IPS DF 6.9 (cell line): ENCODE measurements at regions not wholly inside any gene's neighbourhood (a gene's known extent, or its start where the extent isn't known, plus 50 kb on each side); places are given as distances from the start of the nearest gene placed in this dataset.

Experiments used
- DNase-seq: peaks from one replicate; pipeline ENCODE4 v3.0.0-alpha.2; 2013; ENCODE audit warnings: low read depth, low spot score
- H3K27ac ChIP-seq: one replicate; pipeline ENCODE4 v1.5.1; 2013; ENCODE audit warnings: low read length, control low read depth
- H3K27me3 ChIP-seq: 2 replicates; pipeline ENCODE4 v1.6.1; 2013; ENCODE audit warnings: mild to moderate bottlenecking, low read length; ENCODE audit not compliant: control insufficient read depth, insufficient read depth
- H3K36me3 ChIP-seq: 2 replicates; pipeline ENCODE4 v1.6.1; 2013; ENCODE audit warnings: low read length; ENCODE audit not compliant: control insufficient read depth, insufficient read depth
- H3K4me1 ChIP-seq: 2 replicates; pipeline ENCODE4 v1.6.1; 2013; ENCODE audit warnings: low read length; ENCODE audit not compliant: control insufficient read depth, insufficient read depth
- H3K4me3 ChIP-seq: 2 replicates; pipeline ENCODE4 v1.5.1; 2013; ENCODE audit warnings: mild to moderate bottlenecking, low read length
- H3K9me3 ChIP-seq: 2 replicates; pipeline ENCODE4 v1.6.1; 2013; ENCODE audit warnings: low read length, inconsistent platforms; ENCODE audit not compliant: control insufficient read depth, insufficient read depth
- WGBS: extraction: QIAGEN DNeasy Blood & Tissue Kit; methylation state at CpG from one replicate; pipeline ENCODE4 v1.1.7; 2013; ENCODE audit warnings: mixed read lengths, missing lambda C conversion rate; ENCODE audit not compliant: insufficient read length, insufficient coverage; 5-methylcytosine and 5-hydroxymethylcytosine counted together

GRCh38 chr18:75545189-75545588, 117.7 kb upstream of the SMIM21 start:
- no peaks in the 10 kb centered on the region for H3K4me1 ChIP-seq
- no peaks in the 10 kb centered on the region for H3K36me3 ChIP-seq
- no peak overlapping the region for H3K27ac ChIP-seq
- no CpG with 5 or more reads among the region's 6 CpGs for WGBS
- no peak overlapping the region for H3K4me3 ChIP-seq
- DNase-seq, result no peak
- H3K9me3 ChIP-seq, result no peaks in the 10 kb centered on the region
- H3K27me3 ChIP-seq, result no peaks in the 10 kb centered on the region

GRCh38 chr18:75544496-75544895, 117.0 kb upstream of the SMIM21 start:
- Histone ChIP-seq H3K9me3 (no peaks in the 10 kb centered on the region), H3K27me3 (no peaks in the 10 kb centered on the region), H3K27ac (no peak overlapping the region), H3K4me3 (no peak overlapping the region), H3K36me3 (no peaks in the 10 kb centered on the region), H3K4me1 (no peaks in the 10 kb centered on the region)
- no peak for DNase-seq
- WGBS, result no CpG with 5 or more reads among the region's 5 CpGs

GRCh38 chr18:75544051-75544481, 116.6 kb upstream of the SMIM21 start:
- Histone ChIP-seq H3K27ac (no peak overlapping the region), H3K36me3 (no peaks in the 10 kb centered on the region), H3K4me1 (no peaks in the 10 kb centered on the region), H3K27me3 (no peaks in the 10 kb centered on the region), H3K4me3 (no peak overlapping the region), H3K9me3 (no peaks in the 10 kb centered on the region)
- DNase-seq, result no peak
- WGBS, result no CpG with 5 or more reads among the region's 10 CpGs

- DNase-seq, result no peak
Observed at GRCh38 chr18:75538727-75539126, 111.2 kb upstream of the SMIM21 start.

GRCh38 chr18:75533950-75534349, 106.4 kb upstream of the SMIM21 start:
- H3K27me3 ChIP-seq, result no peaks in the 10 kb centered on the region
- H3K4me3 ChIP-seq, result no peak overlapping the region
- DNase-seq, result no peak
- no peaks in the 10 kb centered on the region for H3K4me1 ChIP-seq
- H3K27ac ChIP-seq, result no peak overlapping the region
- WGBS, result no CpG with 5 or more reads among the region's 5 CpGs
- no peaks in the 10 kb centered on the region for H3K36me3 ChIP-seq
- H3K9me3 ChIP-seq, result no peaks in the 10 kb centered on the region

More at GRCh38 chr18:75538727-75539126, 111.2 kb upstream of the SMIM21 start:
- no peaks in the 10 kb centered on the region for H3K36me3 ChIP-seq
- no peaks in the 10 kb centered on the region for H3K27me3 ChIP-seq
- H3K4me3 ChIP-seq, result no peak overlapping the region
- no peak overlapping the region for H3K27ac ChIP-seq
- no CpG with 5 or more reads among the region's 2 CpGs for WGBS
- H3K4me1 ChIP-seq, result no peaks in the 10 kb centered on the region
- H3K9me3 ChIP-seq, result no peaks in the 10 kb centered on the region

GRCh38 chr18:75533209-75533608, 105.7 kb upstream of the SMIM21 start:
- Histone ChIP-seq H3K4me3 (no peak overlapping the region), H3K27ac (no peak overlapping the region), H3K36me3 (no peaks in the 10 kb centered on the region), H3K4me1 (no peaks in the 10 kb centered on the region; the same call in 1 of the 2 replicates), H3K9me3 (no peaks in the 10 kb centered on the region), H3K27me3 (no peaks in the 10 kb centered on the region)
- no CpG with 5 or more reads among the region's 2 CpGs for WGBS
- DNase-seq, result no peak

- WGBS, result no CpG with 5 or more reads among the region's 13 CpGs
- no peak overlapping the region for H3K27ac ChIP-seq
- H3K4me1 ChIP-seq, result no peaks in the 10 kb centered on the region; the same call in 1 of the 2 replicates
- H3K27me3 ChIP-seq, result no peaks in the 10 kb centered on the region
- H3K36me3 ChIP-seq, result no peaks in the 10 kb centered on the region
- no peak overlapping the region for H3K4me3 ChIP-seq
- no peak for DNase-seq
- no peaks in the 10 kb centered on the region for H3K9me3 ChIP-seq
Observed at GRCh38 chr18:75531851-75532459, 104.5 kb upstream of the SMIM21 start.

- no peaks in the 10 kb centered on the region for H3K27me3 ChIP-seq
- DNase-seq, result no peak
- no peaks in the 10 kb centered on the region for H3K9me3 ChIP-seq
- H3K4me3 ChIP-seq, result no peak overlapping the region
- no peaks in the 10 kb centered on the region for H3K36me3 ChIP-seq
- no peak overlapping the region for H3K27ac ChIP-seq
- WGBS, result no CpG with 5 or more reads among the region's 14 CpGs
- no peaks in the 10 kb centered on the region; the same call in 1 of the 2 replicates for H3K4me1 ChIP-seq
Observed at GRCh38 chr18:75531212-75531850, 103.8 kb upstream of the SMIM21 start.

- no peaks in the 10 kb centered on the region for H3K27me3 ChIP-seq
Observed at GRCh38 chr18:75530566-75531211, 103.2 kb upstream of the SMIM21 start.

GRCh38 chr18:75530118-75530517, 102.6 kb upstream of the SMIM21 start:
- H3K9me3 ChIP-seq, result no peaks in the 10 kb centered on the region
- whole genome bisulfite sequencing, result no CpG with 5 or more reads among the region's 4 CpGs
- no peak for DNase-seq
- H3K27me3 ChIP-seq, result no peaks in the 10 kb centered on the region
- H3K27ac ChIP-seq, result no peak overlapping the region
- no peaks in the 10 kb centered on the region for H3K36me3 ChIP-seq
- H3K4me3 ChIP-seq, result no peak overlapping the region
- H3K4me1 ChIP-seq, result no peaks in the 10 kb centered on the region; the same call in 1 of the 2 replicates

More at GRCh38 chr18:75530566-75531211, 103.2 kb upstream of the SMIM21 start:
- Histone ChIP-seq H3K9me3 (no peaks in the 10 kb centered on the region), H3K27ac (no peak overlapping the region), H3K4me1 (no peaks in the 10 kb centered on the region; the same call in 1 of the 2 replicates), H3K4me3 (no peak overlapping the region), H3K36me3 (no peaks in the 10 kb centered on the region)
- no peak for DNase-seq
- no CpG with 5 or more reads among the region's 7 CpGs for WGBS
